Mesendoderm (in vitro differentiated cells): ENCODE measurements at regions not wholly inside any gene's neighbourhood (a gene's known extent, or its start where the extent isn't known, plus 50 kb on each side); places are given as distances from the start of the nearest gene placed in this dataset.
A peak's percentile ranks its signal among the peaks of the same experiment; 100 is the strongest.
"Not testable (repeated sequence)": the region's sequence is repeated elsewhere in the genome, so short reads cannot be mapped to it uniquely, and the experiment has no call there.

Experiments
- DNase-seq: peaks from one replicate; pipeline ENCODE4 v3.0.0; 2013
- H2AK5ac ChIP-seq: 2 replicates; pipeline ENCODE4 v1.6.1; 2013; ENCODE audit warnings: low read length, inconsistent platforms
- H2BK120ac ChIP-seq: 2 replicates; pipeline ENCODE4 v1.6.1; 2013; ENCODE audit warnings: low read depth, mild to moderate bottlenecking, low read length, moderate library complexity, mixed read lengths
- H2BK15ac ChIP-seq: replicated peaks from 2 replicates; pipeline ENCODE4 v1.6.1; 2013; ENCODE audit warnings: low read depth, mild to moderate bottlenecking, moderate library complexity
- H2BK5ac ChIP-seq: 2 replicates; pipeline ENCODE4 v1.6.1; 2013; ENCODE audit warnings: low read length, inconsistent platforms
- H3K18ac ChIP-seq: 2 replicates; pipeline ENCODE4 v1.6.1; 2013; ENCODE audit warnings: mild to moderate bottlenecking, low read length, mixed read lengths
- H3K23ac ChIP-seq: one replicate; pipeline ENCODE4 v1.6.1; 2013; ENCODE audit warnings: low read length
- H3K27ac ChIP-seq: 2 replicates; pipeline ENCODE4 v1.5.1; 2013; ENCODE audit warnings: low read depth, mild to moderate bottlenecking, inconsistent platforms, low read length, moderate library complexity
- H3K27me3 ChIP-seq: 2 replicates; pipeline ENCODE4 v1.6.1; 2013; ENCODE audit warnings: low read length, control low read depth, mild to moderate bottlenecking, inconsistent platforms; ENCODE audit not compliant: insufficient read depth, poor library complexity
- H3K36me3 ChIP-seq: 2 replicates; pipeline ENCODE4 v1.6.1; 2013; ENCODE audit warnings: low read length, inconsistent platforms; ENCODE audit not compliant: control insufficient read depth, insufficient read depth
- H3K4ac ChIP-seq: one replicate; pipeline ENCODE4 v1.6.1; 2013; ENCODE audit warnings: low read depth, mild to moderate bottlenecking, low read length, moderate library complexity
- H3K4me1 ChIP-seq: 2 replicates; pipeline ENCODE4 v1.6.1; 2013; ENCODE audit warnings: low read depth, low read length, inconsistent platforms; ENCODE audit not compliant: control insufficient read depth
- H3K4me2 ChIP-seq: 2 replicates; pipeline ENCODE4 v1.6.1; 2013; ENCODE audit warnings: low read length
- H3K4me3 ChIP-seq: 2 replicates; pipeline ENCODE4 v1.5.1; 2013; ENCODE audit warnings: mild to moderate bottlenecking, low read length
- H3K56ac ChIP-seq: one replicate; pipeline ENCODE4 v1.6.1; 2013; ENCODE audit warnings: low read length
- H3K79me1 ChIP-seq: 2 replicates; pipeline ENCODE4 v1.6.1; 2013; ENCODE audit warnings: low read length, inconsistent platforms
- H3K79me2 ChIP-seq: 2 replicates; pipeline ENCODE4 v1.6.1; 2013; ENCODE audit warnings: mild to moderate bottlenecking, low read length; ENCODE audit not compliant: control insufficient read depth, insufficient read depth
- H3K9ac ChIP-seq: 2 replicates; pipeline ENCODE4 v1.6.1; 2013; ENCODE audit warnings: low read length, inconsistent platforms
- H4K5ac ChIP-seq: one replicate; pipeline ENCODE4 v1.6.1; 2013; ENCODE audit warnings: low read length
- H4K8ac ChIP-seq: one replicate; pipeline ENCODE4 v1.6.1; 2013; ENCODE audit warnings: low read depth, mild to moderate bottlenecking, control low read depth, low read length, moderate library complexity
- WGBS: extraction: QIAGEN DNeasy Blood & Tissue Kit; methylation state at CpG from one replicate; pipeline ENCODE4 v1.1.7; 2013; ENCODE audit warnings: low lambda C conversion rate, missing lambda C conversion rate; ENCODE audit not compliant: insufficient coverage; ENCODE audit errors: extremely low coverage; 5-methylcytosine and 5-hydroxymethylcytosine counted together

GRCh38 chr14:35949920-35950513, 123.9 kb downstream of the BRMS1L start:
- DNase-seq = peak; percentile 61
- Histone ChIP-seq H2AK5ac (no peak overlapping the region), H4K5ac (no peak overlapping the region), H3K4me2 (no peak overlapping the region), H3K36me3 (no peaks in the 10 kb centered on the region), H3K4me1 (no peaks in the 10 kb centered on the region), H3K27ac (no peak overlapping the region), H2BK5ac (no peak overlapping the region), H3K18ac (no peak overlapping the region), H3K4me3 (no peak overlapping the region), H4K8ac (no peak overlapping the region), H3K79me2 (no peaks in the 10 kb centered on the region), H3K27me3 (no peaks in the 10 kb centered on the region), H3K79me1 (no peaks in the 10 kb centered on the region), H2BK120ac (no peak overlapping the region), H3K4ac (no peak overlapping the region), H3K23ac (no peak overlapping the region), H3K9ac (no peak overlapping the region), H3K56ac (no peak overlapping the region), H2BK15ac (no peak overlapping the region)
- no CpG with 5 or more reads among the region's 1 CpG for WGBS

GRCh38 chr14:35947983-35948382, 121.8 kb downstream of the BRMS1L start:
- not testable (repeated sequence) for H3K79me1 ChIP-seq, H2BK15ac ChIP-seq, H4K5ac ChIP-seq, H3K9ac ChIP-seq, H3K27ac ChIP-seq, H3K23ac ChIP-seq, H2AK5ac ChIP-seq, H3K4me3 ChIP-seq, H3K79me2 ChIP-seq, H3K4ac ChIP-seq, H3K18ac ChIP-seq, DNase-seq, H2BK5ac ChIP-seq, H3K27me3 ChIP-seq, H3K4me1 ChIP-seq, H4K8ac ChIP-seq, H3K4me2 ChIP-seq, H2BK120ac ChIP-seq, H3K56ac ChIP-seq, H3K36me3 ChIP-seq
- no CpG with 5 or more reads among the region's 14 CpGs for WGBS

- WGBS = no CpG with 5 or more reads among the region's 5 CpGs
- no peaks in the 10 kb centered on the region for H3K27me3 ChIP-seq
These were observed 118.7 kb downstream of the BRMS1L start for GRCh38 chr14:35944847-35945246.

GRCh38 chr14:35940291-35940690, 114.2 kb downstream of the BRMS1L start:
- H2BK15ac ChIP-seq = no peak overlapping the region
- H3K4me1 ChIP-seq = no peaks in the 10 kb centered on the region
- H4K5ac ChIP-seq = no peak overlapping the region
- no peak overlapping the region for H3K4me3 ChIP-seq
- no peaks in the 10 kb centered on the region for H3K79me2 ChIP-seq
- no peak overlapping the region for H2AK5ac ChIP-seq
- H2BK5ac ChIP-seq = no peak overlapping the region
- H3K4ac ChIP-seq = no peak overlapping the region
- H3K23ac ChIP-seq = no peak overlapping the region
- DNase-seq = no peak
- H3K27ac ChIP-seq = no peak overlapping the region
- no peak overlapping the region for H3K56ac ChIP-seq
- no peak overlapping the region for H2BK120ac ChIP-seq
- no peaks in the 10 kb centered on the region for H3K79me1 ChIP-seq
- no peak overlapping the region for H4K8ac ChIP-seq
- no peaks in the 10 kb centered on the region for H3K27me3 ChIP-seq
- no peaks in the 10 kb centered on the region for H3K36me3 ChIP-seq
- no peak overlapping the region for H3K9ac ChIP-seq
- H3K18ac ChIP-seq = no peak overlapping the region
- no peak overlapping the region for H3K4me2 ChIP-seq
- no CpG with 5 or more reads among the region's 4 CpGs for WGBS

More at GRCh38 chr14:35944847-35945246, 118.7 kb downstream of the BRMS1L start:
- H3K18ac ChIP-seq = no peak overlapping the region
- H3K79me2 ChIP-seq = no peaks in the 10 kb centered on the region
- no peak overlapping the region for H3K56ac ChIP-seq
- no peak overlapping the region for H3K9ac ChIP-seq
- H3K4ac ChIP-seq = no peak overlapping the region
- H3K4me2 ChIP-seq = no peak overlapping the region
- H2BK120ac ChIP-seq = no peak overlapping the region
- H4K5ac ChIP-seq = no peak overlapping the region
- H3K27ac ChIP-seq = no peak overlapping the region
- no peak overlapping the region for H3K23ac ChIP-seq
- no peaks in the 10 kb centered on the region for H3K79me1 ChIP-seq
- H2BK15ac ChIP-seq = no peak overlapping the region
- H3K4me3 ChIP-seq = no peak overlapping the region
- no peak overlapping the region for H2AK5ac ChIP-seq
- H2BK5ac ChIP-seq = no peak overlapping the region
- H3K4me1 ChIP-seq = no peaks in the 10 kb centered on the region
- peak; percentile 82 for DNase-seq
- H4K8ac ChIP-seq = no peak overlapping the region
- H3K36me3 ChIP-seq = no peaks in the 10 kb centered on the region

- Histone ChIP-seq H4K5ac (no peak overlapping the region), H3K79me1 (no peaks in the 10 kb centered on the region), H3K27me3 (no peaks in the 10 kb centered on the region), H3K23ac (no peak overlapping the region), H3K4me1 (no peaks in the 10 kb centered on the region), H4K8ac (no peak overlapping the region), H2BK15ac (no peak overlapping the region), H2BK120ac (no peak overlapping the region), H3K56ac (no peak overlapping the region), H3K9ac (no peak overlapping the region), H3K36me3 (no peaks in the 10 kb centered on the region), H3K4ac (no peak overlapping the region), H3K18ac (no peak overlapping the region), H3K27ac (no peak overlapping the region), H2BK5ac (no peak overlapping the region), H2AK5ac (no peak overlapping the region), H3K79me2 (no peaks in the 10 kb centered on the region), H3K4me3 (no peak overlapping the region), H3K4me2 (no peak overlapping the region)
- no CpG with 5 or more reads among the region's 2 CpGs for WGBS
- DNase-seq = no peak
These were observed 112.6 kb downstream of the BRMS1L start for GRCh38 chr14:35938770-35939169.

- no peaks in the 10 kb centered on the region for H3K79me1 ChIP-seq
- H3K4me3 ChIP-seq = no peak overlapping the region
- H3K56ac ChIP-seq = no peak overlapping the region
- H3K4me2 ChIP-seq = no peak overlapping the region
- WGBS = no CpG with 5 or more reads among the region's 2 CpGs
- no peaks in the 10 kb centered on the region for H3K4me1 ChIP-seq
- no peak overlapping the region for H4K8ac ChIP-seq
- H3K79me2 ChIP-seq = no peaks in the 10 kb centered on the region
- no peak overlapping the region for H3K9ac ChIP-seq
- no peak overlapping the region for H2AK5ac ChIP-seq
- no peak overlapping the region for H2BK5ac ChIP-seq
- no peak overlapping the region for H3K27ac ChIP-seq
- H3K4ac ChIP-seq = no peak overlapping the region
- no peak overlapping the region for H2BK15ac ChIP-seq
- no peak overlapping the region for H3K18ac ChIP-seq
- no peak overlapping the region for H4K5ac ChIP-seq
- no peak overlapping the region for H3K23ac ChIP-seq
- H2BK120ac ChIP-seq = no peak overlapping the region
- no peaks in the 10 kb centered on the region for H3K36me3 ChIP-seq
- no peaks in the 10 kb centered on the region for H3K27me3 ChIP-seq
- DNase-seq = no peak
These were observed 108.4 kb downstream of the BRMS1L start for GRCh38 chr14:35934499-35934898.
